SK-N-MC (cell line): ENCODE measurements at regions not wholly inside any gene's neighbourhood (a gene's known extent, or its start where the extent isn't known, plus 50 kb on each side); places are given as distances from the start of the nearest gene placed in this dataset.

ENCODE experiments used
- DNase-seq: peaks from one replicate; pipeline ENCODE4 v3.0.0-alpha.2; 2011; ENCODE audit warnings: low read depth, low spot score
- H3K27ac ChIP-seq: fragments of 200-600 bp; sonication (generic); 2 replicates; pipeline ENCODE4 v1.5.1; 2016; ENCODE audit warnings: mixed run types
- H3K36me3 ChIP-seq: fragments of 200-600 bp; sonication (generic); 2 replicates; pipeline ENCODE4 v1.6.1; 2017; ENCODE audit warnings: antibody characterized with exemption, low read length, mixed read lengths; ENCODE audit not compliant: insufficient read depth
- H3K4me3 ChIP-seq: fragments of 200-600 bp; sonication (generic); 2 replicates; pipeline ENCODE4 v1.5.1; 2016
- H3K9ac ChIP-seq: fragments of 200-600 bp; sonication (generic); 2 replicates; pipeline ENCODE4 v1.8.0; 2017; ENCODE audit warnings: mixed run types, mixed read lengths; ENCODE audit not compliant: insufficient read length
- H3K9me3 ChIP-seq: fragments of 200-600 bp; sonication (generic); 2 replicates; pipeline ENCODE4 v1.6.1; 2017; ENCODE audit warnings: low read depth, mild to moderate bottlenecking, antibody characterized with exemption, low read length, moderate library complexity, mixed read lengths
- EZH2 ChIP-seq: fragments of 200-600 bp; sonication (generic); IDR thresholded peaks from one replicate; pipeline ENCODE4 v1.6.1; 2017; ENCODE audit warnings: antibody characterized with exemption
- FOXP2 ChIP-seq: optimal IDR thresholded peaks from 2 replicates; pipeline ENCODE3; 2011; ENCODE audit warnings: mild to moderate bottlenecking, moderate library complexity; ENCODE audit not compliant: insufficient read depth; ENCODE audit errors: extremely low read length, control extremely low read depth
- POLR2AphosphoS5 ChIP-seq: IDR thresholded peaks from 2 replicates; pipeline ENCODE4 v1.6.1; 2012; ENCODE audit warnings: mild to moderate bottlenecking, low read depth, low read length, borderline replicate concordance

DNA sequence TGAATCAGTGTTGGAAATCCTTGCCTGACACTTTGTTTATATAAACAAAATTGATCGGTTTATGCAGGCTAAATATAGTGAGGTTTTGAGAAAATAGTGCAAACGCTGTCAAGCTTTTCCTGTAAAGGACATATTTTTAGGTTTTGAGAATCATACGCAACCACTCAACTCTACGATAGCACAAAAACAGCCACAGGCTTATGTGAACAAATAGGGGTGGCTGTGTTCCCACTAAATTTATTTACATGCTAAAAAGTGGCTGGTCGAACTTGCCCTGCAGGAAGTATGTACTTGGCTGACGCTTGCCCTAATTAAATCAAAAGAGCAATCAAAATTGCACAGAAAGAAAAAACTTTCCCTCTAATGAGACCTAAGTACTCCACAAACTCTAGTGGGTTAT, 234.7 kb upstream of the CACNA2D1 start:
- no peak overlapping the region for H3K4me3 ChIP-seq

DNA sequence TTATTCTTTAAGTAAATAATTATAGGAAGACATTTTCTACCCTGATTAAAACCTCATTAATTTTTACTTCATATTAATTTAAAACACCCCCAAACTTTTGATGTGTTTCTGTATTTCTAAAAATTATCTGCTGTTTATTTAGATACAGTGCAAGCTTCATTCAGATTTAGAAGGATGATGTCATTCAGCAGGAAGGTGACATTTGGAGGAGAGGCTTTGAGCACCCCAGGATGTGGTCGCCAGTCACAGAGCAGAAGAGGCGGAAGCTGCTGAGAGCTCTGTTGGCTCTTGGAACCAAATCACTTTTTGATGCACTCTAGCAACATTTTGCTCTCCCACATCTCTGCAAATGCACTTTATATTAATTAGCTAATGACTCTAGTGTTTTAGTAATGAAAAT, 233.9 kb upstream of the CACNA2D1 start:
- Histone ChIP-seq H3K4me3 (no peak overlapping the region), H3K36me3 (no peaks in the 10 kb centered on the region), H3K9ac (no peak overlapping the region), H3K27ac (no peak overlapping the region), H3K9me3 (no peaks in the 10 kb centered on the region)
- no peak for TF ChIP-seq POLR2AphosphoS5
- TF ChIP-seq FOXP2, result no peak
- no peak for TF ChIP-seq EZH2
- DNase-seq, result no peak

More for the DNA sequence above, 234.7 kb upstream of the CACNA2D1 start:
- H3K9ac ChIP-seq, result no peak overlapping the region
- no peaks in the 10 kb centered on the region for H3K9me3 ChIP-seq
- no peak for DNase-seq
- H3K27ac ChIP-seq, result no peak overlapping the region
- H3K36me3 ChIP-seq, result no peaks in the 10 kb centered on the region
- TF ChIP-seq POLR2AphosphoS5 (no peak), EZH2 (no peak), FOXP2 (no peak)

GRCh38 chr7:82676777-82677463, 233.3 kb upstream of the CACNA2D1 start:
- no peak overlapping the region for H3K27ac ChIP-seq
- H3K4me3 ChIP-seq, result no peak overlapping the region
- DNase-seq, result no peak
- no peak overlapping the region for H3K9ac ChIP-seq
- H3K36me3 ChIP-seq, result no peaks in the 10 kb centered on the region
- H3K9me3 ChIP-seq, result no peaks in the 10 kb centered on the region
- no peak for TF ChIP-seq EZH2
- no peak for TF ChIP-seq FOXP2
- TF ChIP-seq POLR2AphosphoS5, result no peak; the same call in 1 of the 2 replicates

DNA sequence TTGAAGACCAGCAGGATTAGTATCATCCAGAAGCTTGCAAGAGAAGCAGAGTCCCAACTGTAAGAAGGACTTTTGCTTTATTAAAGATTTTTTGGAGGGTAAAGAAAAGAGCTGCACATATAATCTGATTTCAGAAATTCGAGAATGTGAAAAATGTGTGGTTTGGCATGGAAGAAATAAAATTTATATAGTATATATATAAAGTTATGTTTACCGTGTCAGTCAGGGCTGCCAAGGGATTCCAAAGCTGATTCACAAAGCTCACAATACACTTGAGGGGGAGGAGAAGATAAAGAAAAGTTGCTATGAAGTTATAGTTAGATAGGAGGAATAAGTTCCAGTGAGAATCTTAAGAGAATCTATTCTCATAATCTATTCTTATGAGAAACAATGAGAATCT, 231.8 kb upstream of the CACNA2D1 start:
- H3K36me3 ChIP-seq, result no peaks in the 10 kb centered on the region
- H3K4me3 ChIP-seq, result no peak overlapping the region
- no peak overlapping the region for H3K9ac ChIP-seq
- DNase-seq, result no peak
- H3K9me3 ChIP-seq, result no peaks in the 10 kb centered on the region
- TF ChIP-seq POLR2AphosphoS5, result no peak
- TF ChIP-seq EZH2, result no peak
- no peak for TF ChIP-seq FOXP2
- no peak overlapping the region for H3K27ac ChIP-seq

DNA sequence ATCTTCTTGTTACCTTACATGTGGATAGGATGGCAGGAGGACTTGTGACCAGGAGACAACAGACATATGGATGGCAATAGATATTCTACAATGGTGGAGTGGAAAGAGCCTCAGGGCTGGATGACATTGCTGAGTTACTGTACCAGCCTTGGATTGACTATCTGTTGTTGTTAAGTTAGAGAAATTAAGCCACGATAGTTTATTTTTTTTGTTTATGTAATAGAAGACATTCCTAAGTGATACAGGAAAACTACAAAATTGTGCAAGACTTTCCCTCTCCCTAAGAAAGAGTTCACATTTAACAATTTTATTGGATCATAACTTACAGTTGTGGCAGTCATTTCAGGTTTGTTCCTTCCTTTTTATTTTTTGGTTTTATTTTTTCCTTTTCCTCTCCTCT, 230.7 kb upstream of the CACNA2D1 start:
- H3K9me3 ChIP-seq, result no peaks in the 10 kb centered on the region

GRCh38 chr7:82672078-82672477, 228.5 kb upstream of the CACNA2D1 start:
- no peak overlapping the region for H3K4me3 ChIP-seq
- no peak for TF ChIP-seq POLR2AphosphoS5
- no peak for TF ChIP-seq FOXP2
- no peak for TF ChIP-seq EZH2
- no peak for DNase-seq
- H3K27ac ChIP-seq, result no peak overlapping the region
- H3K9me3 ChIP-seq, result no peaks in the 10 kb centered on the region
- no peaks in the 10 kb centered on the region for H3K36me3 ChIP-seq
- H3K9ac ChIP-seq, result no peak overlapping the region

More for the DNA sequence above, 230.7 kb upstream of the CACNA2D1 start:
- Histone ChIP-seq H3K27ac (no peak overlapping the region), H3K36me3 (no peaks in the 10 kb centered on the region), H3K4me3 (no peak overlapping the region), H3K9ac (no peak overlapping the region)
- no peak for DNase-seq
- no peak for TF ChIP-seq POLR2AphosphoS5
- TF ChIP-seq FOXP2, result no peak
- no peak for TF ChIP-seq EZH2

- no peak overlapping the region for H3K27ac ChIP-seq
- DNase-seq, result no peak
- TF ChIP-seq EZH2 (no peak), POLR2AphosphoS5 (no peak), FOXP2 (no peak)
- no peak overlapping the region for H3K4me3 ChIP-seq
- H3K9me3 ChIP-seq, result no peaks in the 10 kb centered on the region
- no peaks in the 10 kb centered on the region for H3K36me3 ChIP-seq
- no peak overlapping the region for H3K9ac ChIP-seq
Measured at GRCh38 chr7:82669141-82669540, 225.6 kb upstream of the CACNA2D1 start.

DNA sequence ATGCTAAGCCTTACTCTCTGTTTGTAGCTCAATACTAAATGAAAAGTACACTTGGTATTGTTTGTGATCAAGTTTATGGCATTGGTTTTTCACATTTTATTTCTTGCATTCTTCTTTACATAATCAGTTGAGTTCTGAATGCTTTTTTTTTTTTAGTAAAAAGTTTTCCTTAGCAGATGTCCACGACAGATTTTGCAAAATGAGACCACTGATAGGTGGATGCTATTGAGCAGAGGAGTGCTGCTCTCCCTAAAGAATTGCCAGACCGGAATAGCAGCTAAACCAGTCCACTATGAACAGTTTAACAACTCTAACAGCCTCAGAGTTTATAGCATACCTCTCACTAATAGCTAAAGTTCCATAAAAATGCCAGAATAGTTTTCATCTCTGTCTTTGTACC, 225.1 kb upstream of the CACNA2D1 start:
- no peak overlapping the region for H3K4me3 ChIP-seq
- TF ChIP-seq FOXP2 (no peak), EZH2 (no peak), POLR2AphosphoS5 (no peak)
- no peak for DNase-seq
- H3K9ac ChIP-seq, result no peak overlapping the region
- no peaks in the 10 kb centered on the region for H3K36me3 ChIP-seq
- H3K27ac ChIP-seq, result no peak overlapping the region
- no peaks in the 10 kb centered on the region for H3K9me3 ChIP-seq
